Right lobe of liver (tissue), 4 donors: ENCODE measurements at regions not wholly inside any gene's neighbourhood (a gene's known extent, or its start where the extent isn't known, plus 50 kb on each side); places are given as distances from the start of the nearest gene placed in this dataset.

Source experiments
- POLR2A ChIP-seq: fragments of 450-650 bp; IDR thresholded peaks from one replicate; pipeline ENCODE4 v1.6.1; 2017; ENCODE audit warnings: antibody characterized with exemption, mild to moderate bottlenecking
- TF ChIP-seq, protein P1 (sequence below), 4 donors: fragments of 200-600 bp in 3 of 4; fragments of 450-650 bp in 1 of 4; IDR thresholded peaks; one replicate each; pipeline versions ENCODE4 v1.5.1 to v1.8.0; 2016 to 2022; ENCODE audit warnings: antibody characterized with exemption in 4 of 4, mild to moderate bottlenecking in 2 of 4
- donor health status: DM: no; HTN: no; CAD: no.
- donor health status: DM: no; HTN: no; CAD: no.
- donor health status: DM: no; HTN: yes; CAD: no.

DNA sequence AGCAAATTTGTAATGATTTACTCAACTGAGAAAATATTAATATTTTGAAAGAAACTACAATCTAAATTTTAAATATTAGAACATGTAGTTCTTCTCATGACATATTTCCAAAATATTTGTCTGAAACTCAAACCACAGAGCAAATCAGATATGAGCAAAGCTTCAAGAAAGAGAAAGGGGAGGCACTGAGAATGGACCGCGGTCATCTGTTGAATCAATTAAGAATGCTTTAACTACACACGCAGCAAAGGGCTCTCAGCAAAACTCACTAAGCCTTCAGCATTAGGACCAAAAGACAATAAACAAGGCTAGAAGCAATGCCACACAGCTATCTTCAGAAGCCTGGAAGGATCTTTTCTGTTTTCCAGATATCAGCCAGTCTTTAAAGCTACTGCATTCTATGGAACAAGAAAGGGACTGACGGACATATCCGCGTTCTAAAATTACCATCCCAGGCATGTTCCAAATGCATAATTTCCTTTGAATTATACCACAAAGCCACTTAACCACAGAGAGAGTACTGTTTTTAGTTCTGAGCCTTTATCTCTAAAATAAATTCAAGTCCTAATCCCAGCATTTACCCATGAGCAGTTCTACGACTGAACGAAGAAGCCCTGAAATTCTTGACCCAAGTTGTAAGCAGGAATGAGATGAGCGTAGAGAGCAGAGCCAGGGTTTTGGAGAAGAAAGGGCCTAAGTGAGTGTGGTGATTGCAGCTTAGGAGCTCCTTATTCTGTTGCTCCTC is 513.5 kb downstream of the AGTPBP1 start:
- TF ChIP-seq, protein P1, sequence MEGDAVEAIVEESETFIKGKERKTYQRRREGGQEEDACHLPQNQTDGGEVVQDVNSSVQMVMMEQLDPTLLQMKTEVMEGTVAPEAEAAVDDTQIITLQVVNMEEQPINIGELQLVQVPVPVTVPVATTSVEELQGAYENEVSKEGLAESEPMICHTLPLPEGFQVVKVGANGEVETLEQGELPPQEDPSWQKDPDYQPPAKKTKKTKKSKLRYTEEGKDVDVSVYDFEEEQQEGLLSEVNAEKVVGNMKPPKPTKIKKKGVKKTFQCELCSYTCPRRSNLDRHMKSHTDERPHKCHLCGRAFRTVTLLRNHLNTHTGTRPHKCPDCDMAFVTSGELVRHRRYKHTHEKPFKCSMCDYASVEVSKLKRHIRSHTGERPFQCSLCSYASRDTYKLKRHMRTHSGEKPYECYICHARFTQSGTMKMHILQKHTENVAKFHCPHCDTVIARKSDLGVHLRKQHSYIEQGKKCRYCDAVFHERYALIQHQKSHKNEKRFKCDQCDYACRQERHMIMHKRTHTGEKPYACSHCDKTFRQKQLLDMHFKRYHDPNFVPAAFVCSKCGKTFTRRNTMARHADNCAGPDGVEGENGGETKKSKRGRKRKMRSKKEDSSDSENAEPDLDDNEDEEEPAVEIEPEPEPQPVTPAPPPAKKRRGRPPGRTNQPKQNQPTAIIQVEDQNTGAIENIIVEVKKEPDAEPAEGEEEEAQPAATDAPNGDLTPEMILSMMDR (IDR thresholded peaks at IDR 0.05) = no peak
- no peak for TF ChIP-seq POLR2A
